NB4 (cell line): ENCODE measurements at regions not wholly inside any gene's neighbourhood (a gene's known extent, or its start where the extent isn't known, plus 50 kb on each side); places are given as distances from the start of the nearest gene placed in this dataset.

Source experiments
- MYC ChIP-seq: IDR thresholded peaks from 2 replicates; pipeline ENCODE4 v1.6.1; 2011; ENCODE audit warnings: low read depth, low read length
- POLR2A ChIP-seq: IDR thresholded peaks from 2 replicates; pipeline ENCODE4 v1.6.1; 2011; ENCODE audit warnings: mild to moderate bottlenecking; ENCODE audit not compliant: insufficient read length; ENCODE audit errors: extremely low read depth
- TF ChIP-seq, protein P1 (sequence below): IDR thresholded peaks from one replicate; pipeline ENCODE4 v1.5.1; 2012; ENCODE audit warnings: low read depth, low read length
- TF ChIP-seq, protein P2 (sequence below): IDR thresholded peaks from 2 replicates; pipeline ENCODE4 v1.6.1; 2011; ENCODE audit warnings: low read depth, low read length

DNA sequence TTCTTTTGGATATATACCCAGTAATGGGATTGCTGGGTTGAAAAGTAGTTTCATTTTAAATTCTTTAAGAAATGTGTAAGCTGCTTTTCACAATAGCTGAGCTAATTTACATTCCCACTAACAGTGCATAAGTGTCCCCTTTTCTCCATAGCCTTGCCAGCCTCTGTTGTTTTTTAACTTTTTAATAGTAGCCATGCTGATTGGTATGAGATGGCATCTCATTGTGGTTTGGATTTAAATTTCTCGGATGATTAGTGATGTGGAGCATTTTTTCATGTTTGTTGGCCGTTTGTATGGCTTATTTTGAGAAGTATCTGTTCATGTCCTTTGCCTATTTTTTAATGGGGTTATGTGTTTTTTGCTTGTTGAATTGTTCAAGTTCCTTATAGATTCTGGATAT lies 444.3 kb upstream of the ATP11B start:
- TF ChIP-seq, protein P1, sequence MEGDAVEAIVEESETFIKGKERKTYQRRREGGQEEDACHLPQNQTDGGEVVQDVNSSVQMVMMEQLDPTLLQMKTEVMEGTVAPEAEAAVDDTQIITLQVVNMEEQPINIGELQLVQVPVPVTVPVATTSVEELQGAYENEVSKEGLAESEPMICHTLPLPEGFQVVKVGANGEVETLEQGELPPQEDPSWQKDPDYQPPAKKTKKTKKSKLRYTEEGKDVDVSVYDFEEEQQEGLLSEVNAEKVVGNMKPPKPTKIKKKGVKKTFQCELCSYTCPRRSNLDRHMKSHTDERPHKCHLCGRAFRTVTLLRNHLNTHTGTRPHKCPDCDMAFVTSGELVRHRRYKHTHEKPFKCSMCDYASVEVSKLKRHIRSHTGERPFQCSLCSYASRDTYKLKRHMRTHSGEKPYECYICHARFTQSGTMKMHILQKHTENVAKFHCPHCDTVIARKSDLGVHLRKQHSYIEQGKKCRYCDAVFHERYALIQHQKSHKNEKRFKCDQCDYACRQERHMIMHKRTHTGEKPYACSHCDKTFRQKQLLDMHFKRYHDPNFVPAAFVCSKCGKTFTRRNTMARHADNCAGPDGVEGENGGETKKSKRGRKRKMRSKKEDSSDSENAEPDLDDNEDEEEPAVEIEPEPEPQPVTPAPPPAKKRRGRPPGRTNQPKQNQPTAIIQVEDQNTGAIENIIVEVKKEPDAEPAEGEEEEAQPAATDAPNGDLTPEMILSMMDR, result no peak
- TF ChIP-seq MYC (no peak), POLR2A (no peak)
- TF ChIP-seq, protein P2, sequence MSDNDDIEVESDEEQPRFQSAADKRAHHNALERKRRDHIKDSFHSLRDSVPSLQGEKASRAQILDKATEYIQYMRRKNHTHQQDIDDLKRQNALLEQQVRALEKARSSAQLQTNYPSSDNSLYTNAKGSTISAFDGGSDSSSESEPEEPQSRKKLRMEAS, result no peak
